Natural killer cell (primary cell): ENCODE measurements at regions not wholly inside any gene's neighbourhood (a gene's known extent, or its start where the extent isn't known, plus 50 kb on each side); places are given as distances from the start of the nearest gene placed in this dataset.

Experiments
- ATAC-seq, 3 donors: fragments of 150-1000 bp in 2 of 3; fragments of 200-7000 bp in 1 of 3; cut with Tn5 transposase; 1 replicate in 1 of 3; 2 replicates in 2 of 3; pipeline ENCODE4 v1.10.0; 2021; ENCODE audit warnings: mild to moderate bottlenecking in 2 of 3, moderate library complexity in 2 of 3
- DNase-seq, 2 donors: peaks; one replicate each; pipeline versions ENCODE4 v3.0.0 to v3.0.0-alpha.2; 2013 to 2021; ENCODE audit warnings: mixed read lengths in 1 of 2
- H3K27ac ChIP-seq: one replicate; pipeline ENCODE4 v1.5.1; 2013; ENCODE audit warnings: mild to moderate bottlenecking, low read length
- H3K27me3 ChIP-seq: one replicate; pipeline ENCODE4 v1.6.1; 2013; ENCODE audit warnings: low read length; ENCODE audit not compliant: control insufficient read depth, insufficient read depth
- H3K36me3 ChIP-seq: one replicate; pipeline ENCODE4 v1.6.1; 2013; ENCODE audit warnings: low read length; ENCODE audit not compliant: control insufficient read depth, insufficient read depth
- H3K4me1 ChIP-seq: one replicate; pipeline ENCODE4 v1.6.1; 2013; ENCODE audit warnings: low read length; ENCODE audit not compliant: control insufficient read depth, insufficient read depth
- H3K4me3 ChIP-seq: one replicate; pipeline ENCODE4 v1.5.1; 2013; ENCODE audit warnings: low read length
- H3K9me3 ChIP-seq: one replicate; pipeline ENCODE4 v1.6.1; 2013; ENCODE audit warnings: low read length; ENCODE audit not compliant: control insufficient read depth, insufficient read depth
- H3K27ac Mint-ChIP-seq, 2 donors: one replicate each; pipeline ENCODE4 v1.8.0; 2022; ENCODE audit warnings: mild to moderate bottlenecking in 2 of 2, mixed read lengths in 2 of 2, moderate library complexity in 1 of 2
- H3K27me3 Mint-ChIP-seq, 2 donors: one replicate each; pipeline ENCODE4 v1.8.0; 2022; ENCODE audit warnings: low read depth in 2 of 2, mixed read lengths in 2 of 2
- H3K36me3 Mint-ChIP-seq: one replicate; pipeline ENCODE4 v1.8.0; 2022; ENCODE audit warnings: mixed read lengths
- H3K4me1 Mint-ChIP-seq, 2 donors: one replicate each; pipeline ENCODE4 v1.8.0; 2022; ENCODE audit warnings: mixed read lengths in 2 of 2
- H3K4me3 Mint-ChIP-seq: one replicate; pipeline ENCODE4 v1.8.0; 2022; ENCODE audit warnings: mild to moderate bottlenecking, moderate library complexity, mixed read lengths
- H3K9me3 Mint-ChIP-seq, 2 donors: one replicate each; pipeline ENCODE4 v1.8.0; 2022; ENCODE audit warnings: mixed read lengths in 2 of 2
- WGBS: methylation state at CpG from one replicate; pipeline ENCODE4 v1.1.7; 2013; ENCODE audit warnings: missing lambda C conversion rate; ENCODE audit not compliant: insufficient coverage; 5-methylcytosine and 5-hydroxymethylcytosine counted together
- intact Hi-C: fragments of 100-400 bp; cut with micrococcal nuclease; formaldehyde crosslinking; loops from one replicate; pipeline ENCODE4 v1.14.2; 2022
- TF ChIP-seq, protein P1 (sequence below): fragments of 200-600 bp; IDR thresholded peaks from one replicate; pipeline ENCODE4 v1.8.0; 2022; ENCODE audit warnings: antibody characterized with exemption

- Histone ChIP-seq H3K4me3 (no peak overlapping the region), H3K4me1 (no peaks in the 10 kb centered on the region), H3K27ac (no peak overlapping the region), H3K36me3 (no peaks in the 10 kb centered on the region), H3K27me3 (no peaks in the 10 kb centered on the region), H3K9me3 (no peaks in the 10 kb centered on the region)
- H3K4me3 Mint-ChIP-seq, result no peak overlapping the region
- H3K4me1 Mint-ChIP-seq, result no peaks in the 10 kb centered on the region
- ATAC-seq (no peak), DNase-seq (no peak)
- WGBS, result 77% methylated on average over 5 of the region's 5 CpGs
- no peaks in the 10 kb centered on the region for H3K36me3 Mint-ChIP-seq
- no peaks in the 10 kb centered on the region for H3K9me3 Mint-ChIP-seq
- intact Hi-C loops, result no loop called here
- no peak overlapping the region for H3K27ac Mint-ChIP-seq
- H3K27me3 Mint-ChIP-seq, result peaks cover 8 to 19% of the 10 kb centered on the region in 2 donors
- TF ChIP-seq, protein P1, sequence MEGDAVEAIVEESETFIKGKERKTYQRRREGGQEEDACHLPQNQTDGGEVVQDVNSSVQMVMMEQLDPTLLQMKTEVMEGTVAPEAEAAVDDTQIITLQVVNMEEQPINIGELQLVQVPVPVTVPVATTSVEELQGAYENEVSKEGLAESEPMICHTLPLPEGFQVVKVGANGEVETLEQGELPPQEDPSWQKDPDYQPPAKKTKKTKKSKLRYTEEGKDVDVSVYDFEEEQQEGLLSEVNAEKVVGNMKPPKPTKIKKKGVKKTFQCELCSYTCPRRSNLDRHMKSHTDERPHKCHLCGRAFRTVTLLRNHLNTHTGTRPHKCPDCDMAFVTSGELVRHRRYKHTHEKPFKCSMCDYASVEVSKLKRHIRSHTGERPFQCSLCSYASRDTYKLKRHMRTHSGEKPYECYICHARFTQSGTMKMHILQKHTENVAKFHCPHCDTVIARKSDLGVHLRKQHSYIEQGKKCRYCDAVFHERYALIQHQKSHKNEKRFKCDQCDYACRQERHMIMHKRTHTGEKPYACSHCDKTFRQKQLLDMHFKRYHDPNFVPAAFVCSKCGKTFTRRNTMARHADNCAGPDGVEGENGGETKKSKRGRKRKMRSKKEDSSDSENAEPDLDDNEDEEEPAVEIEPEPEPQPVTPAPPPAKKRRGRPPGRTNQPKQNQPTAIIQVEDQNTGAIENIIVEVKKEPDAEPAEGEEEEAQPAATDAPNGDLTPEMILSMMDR, result no peak
Measured at GRCh38 chr20:4484379-4484997, 201.8 kb upstream of the PRNP start.

GRCh38 chr20:4483961-4484360 is 202.3 kb upstream of the PRNP start:
- no peaks in the 10 kb centered on the region for H3K4me1 ChIP-seq
- no peak overlapping the region for H3K27ac ChIP-seq
- Mint-ChIP-seq H3K27ac (no peak overlapping the region), H3K36me3 (no peaks in the 10 kb centered on the region), H3K4me3 (no peak overlapping the region), H3K4me1 (no peaks in the 10 kb centered on the region), H3K9me3 (no peaks in the 10 kb centered on the region), H3K27me3 (peaks cover 8 to 19% of the 10 kb centered on the region in 2 donors)
- DNase-seq (no peak), ATAC-seq (no peak)
- no peak overlapping the region for H3K4me3 ChIP-seq
- intact Hi-C loops, result no loop called here
- H3K36me3 ChIP-seq, result no peaks in the 10 kb centered on the region
- no peaks in the 10 kb centered on the region for H3K27me3 ChIP-seq
- no peaks in the 10 kb centered on the region for H3K9me3 ChIP-seq
- TF ChIP-seq, protein P1, result no peak

- ATAC-seq (no peak), DNase-seq (no peak)
- Histone ChIP-seq H3K27ac (no peak overlapping the region), H3K4me1 (no peaks in the 10 kb centered on the region), H3K36me3 (no peaks in the 10 kb centered on the region), H3K4me3 (no peak overlapping the region), H3K9me3 (no peaks in the 10 kb centered on the region), H3K27me3 (no peaks in the 10 kb centered on the region)
- WGBS, result 85% methylated on average over 2 of the region's 2 CpGs
- H3K9me3 Mint-ChIP-seq, result no peaks in the 10 kb centered on the region
- peaks cover 7 to 19% of the 10 kb centered on the region in 2 donors for H3K27me3 Mint-ChIP-seq
- no peaks in the 10 kb centered on the region for H3K36me3 Mint-ChIP-seq
- intact Hi-C loops, result no loop called here
- TF ChIP-seq, protein P1, result no peak
- H3K27ac Mint-ChIP-seq, result no peak overlapping the region
- no peak overlapping the region for H3K4me3 Mint-ChIP-seq
- no peaks in the 10 kb centered on the region for H3K4me1 Mint-ChIP-seq
Measured at GRCh38 chr20:4483486-4483885, 202.8 kb upstream of the PRNP start.

DNA sequence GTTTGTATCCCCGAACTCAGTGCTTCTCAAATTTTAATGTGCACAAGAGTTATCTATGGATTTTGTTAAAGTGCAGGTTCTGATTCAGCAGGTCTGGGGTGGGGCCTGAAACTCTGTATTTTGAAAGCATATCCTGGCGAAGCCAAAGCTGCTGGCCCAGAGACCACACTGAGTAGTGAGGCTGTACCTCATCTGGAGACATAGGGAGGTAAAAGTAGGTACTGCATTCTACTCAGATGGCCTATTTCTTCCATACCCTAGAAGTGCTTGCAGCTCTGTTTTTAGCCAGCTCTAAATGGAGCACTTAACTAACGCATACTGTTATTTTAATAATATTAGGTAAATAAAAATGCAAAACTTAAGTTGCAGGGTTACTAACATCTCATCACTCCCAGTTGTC is 206.2 kb upstream of the PRNP start:
- DNase-seq (no peak), ATAC-seq (no peak)
- peaks cover 6 to 15% of the 10 kb centered on the region in 2 donors for H3K27me3 Mint-ChIP-seq
- no peaks in the 10 kb centered on the region for H3K36me3 Mint-ChIP-seq
- intact Hi-C loops, result no loop called here
- Histone ChIP-seq H3K9me3 (no peaks in the 10 kb centered on the region), H3K36me3 (no peaks in the 10 kb centered on the region), H3K4me1 (no peaks in the 10 kb centered on the region), H3K4me3 (no peak overlapping the region), H3K27me3 (no peaks in the 10 kb centered on the region), H3K27ac (no peak overlapping the region)
- no peak overlapping the region for H3K4me3 Mint-ChIP-seq
- no peaks in the 10 kb centered on the region for H3K4me1 Mint-ChIP-seq
- TF ChIP-seq, protein P1, result no peak
- WGBS, result 95% methylated on average over 2 of the region's 3 CpGs
- H3K27ac Mint-ChIP-seq, result no peak overlapping the region
- no peaks in the 10 kb centered on the region for H3K9me3 Mint-ChIP-seq
